Epithelial cell of esophagus (primary cell): ENCODE measurements at regions not wholly inside any gene's neighbourhood (a gene's known extent, or its start where the extent isn't known, plus 50 kb on each side); places are given as distances from the start of the nearest gene placed in this dataset.

Experiments
- DNase-seq: peaks from one replicate; pipeline ENCODE4 v3.0.0; 2010; ENCODE audit warnings: low read depth
- H3K4me3 ChIP-seq: 2 replicates; pipeline ENCODE4 v1.5.1; 2011; ENCODE audit warnings: mild to moderate bottlenecking, low read length, control low read depth
- TF ChIP-seq, protein P1 (sequence below): IDR thresholded peaks from 2 replicates; pipeline ENCODE4 v1.5.1; 2011; ENCODE audit warnings: low read depth, mild to moderate bottlenecking, low read length, control low read depth, inconsistent platforms; ENCODE audit not compliant: insufficient read depth; ENCODE audit errors: missing control alignments

DNA sequence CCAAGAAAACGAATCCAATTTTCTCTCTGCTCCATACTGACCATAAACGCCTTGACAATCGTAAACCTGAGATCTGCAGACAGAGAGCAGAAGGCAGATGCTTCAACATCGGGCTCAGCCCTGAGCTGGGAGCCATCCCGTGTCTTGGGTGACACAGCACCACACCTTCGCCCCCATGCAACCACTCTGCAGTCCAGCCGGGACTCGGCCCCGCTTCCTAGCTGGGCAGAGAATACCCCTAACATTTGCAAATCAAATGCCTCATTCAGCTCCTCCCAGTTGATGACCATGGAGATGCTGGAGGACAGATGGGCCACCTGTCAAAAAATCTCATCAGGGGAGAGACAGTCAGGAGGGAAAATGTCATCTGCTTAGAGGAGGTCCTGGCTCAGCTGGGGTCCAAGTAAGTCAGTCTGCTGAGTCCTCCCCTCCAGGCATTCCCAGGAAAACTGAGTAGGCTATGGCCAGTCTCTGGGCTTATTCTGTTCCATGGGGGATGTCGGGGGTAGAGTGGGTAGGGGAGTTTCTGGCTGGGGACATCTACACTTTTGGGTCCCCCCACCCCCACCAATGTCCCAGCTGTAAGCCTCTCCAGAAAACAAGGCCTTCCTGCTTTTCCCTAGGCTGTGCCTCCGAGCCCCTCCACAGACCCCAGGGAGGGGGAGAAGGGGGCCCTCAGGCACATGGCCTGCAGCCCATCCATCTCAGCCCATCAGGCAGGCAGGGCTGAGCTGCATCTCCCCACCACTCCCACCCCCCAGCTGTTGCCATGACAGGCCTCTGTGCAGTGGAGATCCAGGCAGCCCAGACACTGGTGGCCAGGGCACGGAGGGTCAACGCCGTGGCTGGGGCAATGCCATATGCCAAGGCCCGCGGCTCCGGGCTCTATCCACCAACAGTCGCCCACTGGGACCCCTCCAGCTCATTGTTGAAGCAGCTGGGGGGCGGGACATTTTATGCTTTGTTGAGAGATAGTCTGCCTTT is 158.6 kb downstream of the AXIN2 start:
- no peak for DNase-seq
- H3K4me3 ChIP-seq, result no peak overlapping the region
- TF ChIP-seq, protein P1, sequence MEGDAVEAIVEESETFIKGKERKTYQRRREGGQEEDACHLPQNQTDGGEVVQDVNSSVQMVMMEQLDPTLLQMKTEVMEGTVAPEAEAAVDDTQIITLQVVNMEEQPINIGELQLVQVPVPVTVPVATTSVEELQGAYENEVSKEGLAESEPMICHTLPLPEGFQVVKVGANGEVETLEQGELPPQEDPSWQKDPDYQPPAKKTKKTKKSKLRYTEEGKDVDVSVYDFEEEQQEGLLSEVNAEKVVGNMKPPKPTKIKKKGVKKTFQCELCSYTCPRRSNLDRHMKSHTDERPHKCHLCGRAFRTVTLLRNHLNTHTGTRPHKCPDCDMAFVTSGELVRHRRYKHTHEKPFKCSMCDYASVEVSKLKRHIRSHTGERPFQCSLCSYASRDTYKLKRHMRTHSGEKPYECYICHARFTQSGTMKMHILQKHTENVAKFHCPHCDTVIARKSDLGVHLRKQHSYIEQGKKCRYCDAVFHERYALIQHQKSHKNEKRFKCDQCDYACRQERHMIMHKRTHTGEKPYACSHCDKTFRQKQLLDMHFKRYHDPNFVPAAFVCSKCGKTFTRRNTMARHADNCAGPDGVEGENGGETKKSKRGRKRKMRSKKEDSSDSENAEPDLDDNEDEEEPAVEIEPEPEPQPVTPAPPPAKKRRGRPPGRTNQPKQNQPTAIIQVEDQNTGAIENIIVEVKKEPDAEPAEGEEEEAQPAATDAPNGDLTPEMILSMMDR, result no peak

DNA sequence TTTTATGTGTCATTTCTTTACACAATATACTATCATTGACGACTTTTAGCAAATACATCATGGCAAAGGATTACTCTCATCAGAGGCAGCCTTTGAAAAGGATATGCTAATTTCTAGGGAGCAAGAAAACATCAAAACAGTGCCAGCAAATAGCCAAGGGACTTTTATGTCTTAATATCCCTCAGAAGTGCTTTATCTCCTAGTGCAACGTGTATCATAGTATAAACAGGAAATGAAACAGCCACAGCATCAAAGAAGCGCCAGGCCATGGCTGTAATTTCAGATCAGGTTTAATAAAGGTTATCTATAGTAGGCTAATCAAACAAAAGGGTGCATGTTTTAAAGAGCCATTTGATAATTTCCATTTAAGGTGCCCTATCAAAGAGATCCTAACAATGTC is 159.9 kb downstream of the AXIN2 start:
- no peak for DNase-seq
- no peak overlapping the region for H3K4me3 ChIP-seq
- TF ChIP-seq, protein P1, result no peak

DNA sequence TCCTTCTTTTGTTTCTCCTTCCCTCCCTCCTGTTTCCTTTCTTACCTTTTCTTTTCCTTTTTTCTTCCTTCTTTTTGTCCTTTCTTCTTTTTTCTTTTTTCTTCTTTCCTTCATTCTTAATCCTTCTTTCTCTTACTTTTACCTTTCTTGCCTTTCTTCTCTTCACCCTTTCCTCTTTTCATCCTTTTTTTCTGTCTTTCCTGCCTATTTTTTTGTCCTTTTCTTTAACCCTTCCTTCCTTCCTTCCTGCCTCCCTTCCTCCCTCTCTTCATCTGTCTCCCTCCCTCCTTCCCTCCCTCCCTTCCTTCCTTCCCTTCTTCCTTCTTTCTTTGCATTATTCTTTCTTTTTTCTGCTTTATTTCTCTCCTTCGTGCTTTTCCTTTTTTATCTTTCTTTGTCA is 160.7 kb downstream of the AXIN2 start:
- H3K4me3 ChIP-seq, result no peak overlapping the region

DNA sequence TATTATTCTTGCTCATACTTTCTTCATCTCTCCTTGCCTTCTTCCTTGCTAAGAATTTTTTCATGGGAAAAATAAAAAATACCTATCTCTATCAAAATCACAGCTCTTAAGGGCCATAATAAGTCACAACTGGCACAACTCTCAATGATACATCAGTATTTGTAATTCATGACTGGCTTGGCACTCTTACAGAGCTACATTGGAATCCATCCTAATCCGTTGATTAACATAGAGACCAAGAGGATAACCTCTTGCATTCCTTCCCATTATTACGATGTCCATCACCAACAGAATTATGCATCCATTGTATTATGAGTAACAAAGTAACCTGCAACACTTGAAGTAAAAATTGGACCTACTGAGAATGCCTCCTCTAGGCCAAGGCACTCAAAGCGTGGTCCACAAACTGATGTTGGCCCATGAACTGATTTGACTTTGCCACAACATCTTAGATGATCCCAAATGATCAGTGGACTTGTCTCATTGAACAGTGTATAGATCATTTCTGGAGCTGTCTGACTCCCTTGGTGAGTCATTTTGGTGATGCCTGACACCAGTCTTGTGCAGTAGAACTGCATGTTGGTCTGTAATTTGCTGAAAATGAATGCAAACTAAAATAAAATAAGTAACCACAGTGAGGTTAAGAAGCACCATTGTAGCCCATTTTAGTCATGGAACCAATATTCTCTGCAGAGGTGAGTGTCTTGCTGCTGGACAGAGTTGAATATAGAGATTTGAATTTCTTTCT is 163.2 kb downstream of the AXIN2 start:
- DNase-seq, result no peak
- no peak overlapping the region for H3K4me3 ChIP-seq
- TF ChIP-seq, protein P1, result no peak

More for the DNA sequence above, 160.7 kb downstream of the AXIN2 start:
- no peak for DNase-seq
- TF ChIP-seq, protein P1, result no peak

DNA sequence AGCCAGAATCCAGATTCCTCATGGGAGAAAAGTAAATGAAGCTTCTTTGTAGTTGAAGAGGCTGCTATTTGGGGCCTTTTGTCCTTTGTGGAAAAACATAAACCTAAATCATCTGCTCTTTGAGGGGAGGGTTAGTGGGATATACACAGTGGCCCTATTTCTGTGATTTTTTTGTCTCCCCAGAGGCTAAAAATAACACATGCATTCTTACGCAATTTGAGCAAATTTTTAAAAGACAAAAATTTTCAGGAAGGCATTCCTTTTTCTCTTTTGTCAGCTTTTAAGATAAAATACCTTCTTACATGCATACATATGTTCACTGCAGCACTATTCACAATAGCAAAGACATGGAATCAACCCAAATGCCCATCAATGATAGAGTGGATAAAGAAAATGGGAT is 165.5 kb downstream of the AXIN2 start:
- DNase-seq, result no peak
- TF ChIP-seq, protein P1, result no peak
- no peak overlapping the region for H3K4me3 ChIP-seq

DNA sequence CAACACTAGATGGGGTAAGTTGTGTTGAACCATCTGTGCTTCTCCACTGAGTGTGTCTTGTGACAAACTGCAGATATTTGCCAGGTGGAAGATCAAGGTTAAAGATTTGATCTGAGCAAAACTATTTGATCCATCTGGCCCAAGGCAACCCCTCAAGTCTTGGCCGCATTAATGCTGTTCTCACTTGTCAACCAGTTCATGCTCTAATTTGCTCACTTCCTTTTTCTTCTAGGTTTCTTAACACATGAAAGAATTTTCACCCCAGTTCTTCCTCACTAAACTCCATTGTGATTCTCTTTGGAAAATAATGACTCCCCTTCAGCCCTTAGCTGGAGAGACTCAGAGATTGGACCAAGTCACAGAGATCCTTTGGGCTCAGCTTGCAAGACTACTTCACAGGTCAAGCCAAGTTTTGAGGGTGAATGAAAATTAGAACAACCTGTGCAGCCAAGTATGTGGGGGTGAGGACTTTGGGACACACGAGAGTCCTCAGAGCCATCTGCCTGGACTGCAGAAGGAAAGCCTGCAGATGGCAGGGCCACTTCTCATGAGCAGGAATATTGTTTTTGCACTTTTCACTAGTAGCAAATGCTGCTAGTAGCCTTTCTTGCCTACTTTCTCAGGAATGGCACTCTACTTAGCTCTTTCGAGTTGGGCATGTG is 166.5 kb downstream of the AXIN2 start:
- no peak overlapping the region for H3K4me3 ChIP-seq
- DNase-seq, result no peak
- TF ChIP-seq, protein P1, result no peak
